HTR-8/SVneo (cell line): ENCODE measurements at regions not wholly inside any gene's neighbourhood (a gene's known extent, or its start where the extent isn't known, plus 50 kb on each side); places are given as distances from the start of the nearest gene placed in this dataset.
"Not testable (repeated sequence)": the region's sequence is repeated elsewhere in the genome, so short reads cannot be mapped to it uniquely, and the experiment has no call there.

Experiments used
- DNase-seq: peaks from one replicate; pipeline ENCODE4 v3.0.0; 2011; ENCODE audit warnings: low spot score, mixed read lengths; ENCODE audit not compliant: insufficient read length
- FAIRE-seq: peaks from 2 replicates; lab custom pipeline; 2011; peaks lifted over from hg19 to GRCh38; lab: Jason Lieb, UNC

DNA sequence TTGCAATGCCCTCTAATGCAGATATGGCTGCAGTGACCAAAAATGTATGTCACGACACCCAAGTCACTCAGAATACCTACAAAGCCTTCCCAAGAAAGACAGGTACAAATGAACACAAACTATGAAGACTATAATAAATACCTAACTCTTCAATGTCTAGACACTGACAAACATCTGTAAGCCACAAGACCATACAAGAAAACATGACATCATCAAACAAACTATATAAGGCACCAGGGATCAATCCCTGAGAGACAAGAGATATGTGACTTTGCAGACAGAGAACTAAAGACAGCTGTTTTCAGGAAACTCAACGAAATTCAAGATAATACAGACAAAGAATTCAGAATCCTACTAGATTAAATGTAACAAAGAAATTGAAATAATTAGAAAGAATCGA, 603.7 kb downstream of the CDH9 start:
- FAIRE-seq (no peak), DNase-seq (no peak)

DNA sequence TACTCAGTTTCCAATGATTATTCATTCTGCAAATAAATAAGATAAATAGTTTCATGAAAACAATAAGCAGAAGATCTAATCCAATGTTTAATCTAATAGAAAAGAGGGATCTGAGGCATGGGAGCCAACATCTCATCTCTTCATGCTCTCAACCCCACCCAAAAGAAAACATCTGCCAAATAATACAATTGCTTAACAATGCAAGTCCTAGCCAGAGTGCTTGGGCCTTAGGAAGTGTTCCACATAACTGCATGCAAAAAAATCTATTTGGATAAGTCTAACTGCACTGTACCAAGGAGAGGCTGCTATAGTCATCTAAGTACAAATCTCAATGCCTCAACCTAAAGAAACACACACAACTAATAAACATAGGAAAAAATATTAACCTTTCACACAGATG, 606.0 kb downstream of the CDH9 start:
- no peak for DNase-seq
- FAIRE-seq, result no peak

DNA sequence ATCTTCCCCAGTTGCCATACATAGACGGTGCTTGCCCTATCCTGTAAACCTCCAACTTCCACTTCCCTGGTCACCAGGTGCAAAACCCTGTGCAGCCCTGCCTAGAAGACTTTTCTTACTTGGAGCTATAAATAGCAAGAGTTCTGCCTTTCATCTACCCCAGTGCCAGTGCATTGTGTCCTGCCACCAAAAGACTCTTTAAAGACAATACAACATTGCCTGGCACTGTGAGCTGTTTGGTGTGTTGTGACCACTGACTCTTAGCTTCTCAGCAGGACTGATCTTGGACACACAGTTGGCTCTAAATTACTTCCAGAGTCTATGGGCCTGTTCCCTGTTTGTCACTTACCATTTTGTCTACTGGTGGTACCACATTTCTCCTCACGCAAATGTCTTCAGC, 608.1 kb downstream of the CDH9 start:
- FAIRE-seq (no peak), DNase-seq (no peak)

DNA sequence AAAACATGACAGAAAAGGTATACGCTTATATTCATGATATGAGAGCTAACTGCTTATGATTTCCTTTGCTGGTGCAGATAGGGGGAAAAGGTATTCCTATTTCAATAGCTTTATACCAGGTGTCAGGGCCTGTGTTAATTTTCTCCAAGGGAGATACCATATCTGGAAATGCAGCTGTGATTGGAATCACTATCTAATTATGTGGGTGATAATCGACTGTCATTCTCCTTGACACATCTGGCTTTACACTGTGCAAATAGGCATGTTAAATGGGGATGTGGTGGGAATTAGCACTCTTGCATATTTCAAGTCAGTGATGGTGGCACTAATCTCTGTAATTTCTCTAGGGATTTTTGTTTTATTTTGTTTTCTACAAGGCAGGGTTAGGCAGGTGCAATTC, 611.1 kb downstream of the CDH9 start:
- no peak for FAIRE-seq

DNA sequence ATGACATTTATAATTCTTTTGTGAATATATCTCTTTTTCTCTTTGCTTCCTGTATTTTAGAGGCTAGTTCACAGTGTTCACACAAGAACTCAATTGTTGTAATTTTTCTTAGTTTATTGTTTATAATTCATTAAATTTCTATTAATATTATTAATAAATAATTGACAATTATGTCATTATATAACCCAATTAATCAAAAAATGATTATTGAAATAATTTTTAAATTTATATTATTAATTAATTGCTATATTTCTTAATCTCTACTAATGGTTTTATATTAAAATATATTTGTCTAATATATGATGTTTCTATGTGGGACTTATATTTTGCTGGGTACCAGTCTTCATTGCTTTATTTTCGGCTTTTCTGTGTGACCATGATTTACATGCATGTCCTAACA, 618.4 kb downstream of the CDH9 start:
- FAIRE-seq, result no peak
- no peak for DNase-seq

More for the DNA sequence above, 611.1 kb downstream of the CDH9 start:
- DNase-seq, result no peak

DNA sequence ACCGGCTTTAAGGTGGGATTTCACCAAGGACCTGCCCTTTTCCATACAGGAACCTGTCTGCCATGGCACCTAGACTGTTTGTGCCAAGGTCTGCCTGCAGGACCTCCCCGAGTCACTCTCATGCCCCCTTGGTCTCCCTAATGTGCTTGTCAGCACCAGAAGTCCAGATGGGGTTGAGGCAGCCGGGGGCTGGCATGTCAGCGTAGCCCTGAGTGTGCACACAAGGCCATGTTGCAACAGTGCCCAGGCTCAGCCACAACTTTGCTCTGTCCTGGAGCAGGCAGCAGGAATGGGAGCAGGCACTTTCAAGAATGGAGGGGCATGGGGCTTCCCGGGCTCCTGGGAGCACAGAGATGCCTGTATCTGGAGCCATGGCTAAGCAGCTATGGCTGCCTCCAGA, 621.5 kb downstream of the CDH9 start:
- DNase-seq (no peak), FAIRE-seq (no peak)

DNA sequence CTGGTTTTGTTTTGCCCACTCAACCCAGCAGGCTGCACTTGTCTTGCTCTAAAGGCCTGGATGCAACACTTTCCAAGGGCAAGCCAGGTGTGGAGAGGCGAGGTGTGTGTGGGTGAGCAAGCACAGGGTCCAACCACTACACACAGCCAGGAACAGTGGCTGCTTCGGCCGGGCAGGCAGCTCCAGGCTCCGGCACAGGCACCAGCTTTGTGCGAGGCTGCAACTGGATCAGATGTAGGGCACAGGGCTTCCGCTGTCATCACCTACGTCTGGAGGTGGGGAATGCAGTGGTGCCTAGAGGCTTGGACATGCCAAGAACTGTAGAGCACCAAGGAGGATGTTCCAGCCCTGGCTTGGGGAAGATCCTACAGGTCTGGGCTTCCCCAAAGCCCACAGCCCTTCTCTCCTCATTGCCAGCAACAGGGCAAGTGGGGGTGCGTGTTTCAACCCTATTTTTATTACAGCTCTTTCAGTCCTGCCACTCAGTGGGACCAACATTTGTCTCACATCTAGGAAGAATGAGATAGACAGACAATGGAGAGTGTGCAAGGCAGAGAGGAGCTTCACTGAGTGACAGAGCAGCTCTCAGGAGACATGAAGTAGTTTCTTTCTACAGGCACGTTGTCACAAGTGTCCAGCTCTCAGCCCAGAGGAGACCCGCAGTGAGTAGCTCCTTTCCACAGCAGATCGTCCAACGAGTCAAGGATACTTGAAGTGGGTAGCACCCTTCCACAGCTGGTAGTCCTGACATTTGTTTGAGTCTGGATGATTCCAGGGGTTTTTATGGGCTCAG, 622.2 kb downstream of the CDH9 start:
- peak; percentile 81 for FAIRE-seq
- no peak for DNase-seq

DNA sequence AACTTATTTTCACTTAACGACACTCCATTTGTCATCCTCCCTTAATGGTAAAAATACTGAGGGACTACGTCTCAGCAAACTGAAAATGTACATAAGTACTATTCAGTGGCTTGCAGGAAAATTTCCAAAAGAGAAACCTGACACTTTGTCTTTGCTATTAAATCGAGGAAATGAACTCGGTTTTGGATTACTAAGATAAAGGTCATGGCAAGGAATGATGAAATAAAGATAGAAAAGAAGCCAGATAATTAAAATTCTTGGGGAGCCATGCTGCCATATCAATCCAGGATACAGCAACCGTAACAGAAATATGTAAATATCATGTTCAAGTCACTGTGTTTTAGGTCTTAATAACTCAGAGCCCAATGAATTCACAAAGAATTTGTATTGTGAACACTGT, 647.8 kb downstream of the CDH9 start:
- DNase-seq, result no peak
- FAIRE-seq, result no peak

DNA sequence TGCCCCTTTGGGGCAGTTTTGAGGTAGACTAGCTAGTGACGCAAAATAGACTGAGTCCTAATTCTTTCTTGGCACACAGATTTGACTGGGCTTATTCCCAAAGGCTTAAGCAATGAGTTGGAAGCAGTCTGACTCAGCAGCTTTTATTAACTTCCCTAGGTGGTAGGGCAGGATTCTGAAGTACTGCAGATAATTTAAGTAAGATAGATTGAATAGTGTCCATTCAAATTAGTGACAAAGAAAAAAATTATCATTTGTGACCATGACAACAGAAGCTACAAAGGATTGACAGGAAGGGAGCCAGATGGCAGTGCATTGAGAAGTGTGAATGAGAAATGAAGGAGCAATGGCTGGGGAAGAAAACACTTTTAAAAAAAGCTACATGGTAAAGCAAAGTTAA, 649.4 kb downstream of the CDH9 start:
- DNase-seq (no peak), FAIRE-seq (no peak)

DNA sequence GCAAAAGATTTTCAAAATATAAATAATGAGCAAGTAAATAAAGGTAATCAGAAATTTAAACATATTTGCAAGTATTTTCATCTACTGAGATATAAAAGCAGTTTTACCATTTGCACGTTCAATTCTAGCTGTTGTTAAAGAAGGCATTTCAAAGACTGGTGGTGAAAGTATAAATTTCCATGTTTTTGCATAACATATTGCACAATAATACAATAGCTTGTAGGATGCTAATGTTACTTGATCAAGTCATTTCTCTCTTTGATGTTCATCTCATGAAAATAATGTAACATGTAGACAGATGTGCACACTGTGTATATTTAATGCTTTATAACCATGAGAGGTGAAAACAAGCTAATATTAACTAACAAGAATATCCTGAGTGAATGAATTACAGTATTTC, 651.9 kb downstream of the CDH9 start:
- no peak for FAIRE-seq
- DNase-seq, result no peak

DNA sequence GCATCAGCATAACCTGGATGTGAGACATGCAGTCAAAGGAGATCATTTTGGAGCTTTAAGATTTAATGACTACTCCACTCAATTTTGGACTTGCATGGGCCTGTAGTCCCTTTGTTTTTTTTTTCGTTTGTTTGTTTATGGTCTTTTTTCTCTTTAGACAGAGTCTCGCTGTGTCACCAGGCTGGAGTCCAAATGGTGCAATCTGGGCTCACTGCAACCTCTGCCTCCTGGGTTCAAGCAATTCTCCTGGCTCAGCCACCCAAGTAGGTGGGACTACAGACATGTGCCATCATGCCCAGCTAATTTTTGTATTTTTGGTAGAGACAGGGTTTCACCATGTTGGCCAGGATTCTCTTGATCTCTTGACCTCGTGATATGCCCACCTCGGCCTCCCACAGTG, 673.8 kb downstream of the CDH9 start:
- FAIRE-seq, DNase-seq: not testable (repeated sequence)

DNA sequence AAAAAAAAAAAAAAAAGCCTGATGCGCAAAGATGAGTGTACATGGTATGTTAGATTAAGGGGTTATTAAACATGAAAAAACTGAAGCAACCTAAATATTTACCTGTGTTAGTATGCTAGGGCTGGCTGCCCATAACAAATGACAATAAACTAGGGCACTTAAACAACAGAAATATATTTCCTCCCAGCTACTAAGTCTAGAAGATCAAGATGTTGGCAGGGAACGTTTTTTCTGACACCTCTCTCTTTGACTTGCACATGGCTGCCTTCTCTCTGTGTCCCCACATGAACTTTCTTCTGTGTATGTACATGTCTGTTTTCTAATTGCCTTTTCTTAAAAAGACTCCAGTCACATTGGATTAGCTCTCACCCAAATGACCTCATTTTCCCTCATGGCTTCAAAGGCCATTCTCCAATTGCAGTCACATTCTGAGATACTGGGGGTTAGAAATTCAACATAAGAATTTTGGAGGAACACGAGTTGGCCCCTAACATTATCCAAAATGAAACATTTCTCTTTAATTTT, 694.5 kb downstream of the CDH9 start:
- FAIRE-seq, result no peak

DNA sequence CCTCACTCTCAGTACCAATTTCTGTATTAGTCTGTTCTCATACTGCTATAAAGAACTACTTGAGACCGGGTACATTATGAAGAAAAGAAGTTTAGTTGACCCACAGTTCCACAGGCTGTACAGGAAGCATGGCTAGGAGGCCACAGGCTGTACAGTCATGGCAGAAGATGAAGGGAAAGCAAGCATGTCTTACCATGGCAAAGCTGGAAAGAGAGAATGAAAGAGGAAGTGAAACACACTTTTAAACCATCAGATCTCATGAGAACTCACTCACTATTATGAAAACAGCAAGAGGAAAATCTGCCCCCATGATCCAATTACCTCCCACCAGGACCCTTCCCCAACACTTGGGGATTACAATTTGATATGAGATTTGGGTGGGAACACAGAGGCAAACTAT, 698.8 kb downstream of the CDH9 start:
- DNase-seq, result no peak
- FAIRE-seq, result no peak

More for the DNA sequence above, 694.5 kb downstream of the CDH9 start:
- DNase-seq, result no peak

DNA sequence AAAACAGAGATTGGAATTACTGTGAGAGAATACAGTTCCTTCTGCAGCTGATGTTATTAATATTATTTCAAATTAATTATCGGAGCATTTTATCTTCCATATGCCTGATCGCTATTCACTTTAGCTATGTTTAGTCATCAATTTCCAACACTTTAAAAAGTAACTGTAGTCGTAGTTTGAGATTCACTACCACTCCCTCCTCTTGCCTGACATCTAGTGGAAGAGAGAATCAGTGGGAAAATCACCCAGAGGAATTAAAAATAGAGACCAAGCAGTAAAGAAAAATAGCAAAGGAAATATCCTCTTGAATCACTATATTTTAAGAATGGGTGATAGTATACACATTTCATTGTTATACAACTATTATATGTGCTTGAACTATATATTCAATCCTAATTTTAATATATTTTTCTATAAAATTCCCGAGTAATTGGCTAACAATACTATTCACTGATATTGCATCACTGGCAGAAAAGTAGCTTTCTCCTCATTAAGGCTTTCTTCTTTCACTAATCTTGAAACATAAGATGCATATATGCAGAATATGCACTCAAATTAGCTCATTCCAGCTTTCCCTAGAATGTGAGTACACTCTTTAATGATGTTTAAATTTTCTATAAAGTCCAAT, 708.7 kb downstream of the CDH9 start:
- FAIRE-seq (no peak), DNase-seq (peak; percentile 31)

DNA sequence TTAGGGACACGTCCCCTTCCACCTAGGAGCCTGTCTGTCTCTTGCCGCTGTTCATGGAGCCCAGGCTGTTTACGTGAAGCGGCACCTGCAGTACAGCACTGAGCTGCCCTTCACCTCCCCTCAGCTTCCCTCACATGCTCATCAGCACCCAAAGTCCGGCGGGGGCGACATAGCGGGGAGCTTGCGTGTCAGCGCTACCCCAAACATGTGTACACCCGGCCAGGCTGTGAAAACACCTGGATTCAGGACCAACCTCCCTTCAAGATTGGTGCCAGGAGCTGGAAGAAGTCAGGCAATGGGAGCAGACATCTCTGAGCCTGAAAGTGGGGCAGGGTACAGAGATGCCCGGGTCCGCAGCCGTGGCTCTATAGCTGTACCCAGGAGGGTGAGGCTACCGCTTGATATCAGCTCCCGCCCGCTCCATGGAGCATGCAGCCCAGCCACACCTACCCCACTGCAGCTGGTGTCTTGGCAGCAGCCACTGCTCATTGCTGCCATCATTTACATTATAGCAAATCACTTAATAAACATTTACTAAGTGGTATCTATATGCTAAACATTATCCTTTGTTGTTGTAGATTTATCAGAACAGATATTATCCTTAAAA, 712.1 kb downstream of the CDH9 start:
- FAIRE-seq (peak; percentile 9), DNase-seq (no peak)

DNA sequence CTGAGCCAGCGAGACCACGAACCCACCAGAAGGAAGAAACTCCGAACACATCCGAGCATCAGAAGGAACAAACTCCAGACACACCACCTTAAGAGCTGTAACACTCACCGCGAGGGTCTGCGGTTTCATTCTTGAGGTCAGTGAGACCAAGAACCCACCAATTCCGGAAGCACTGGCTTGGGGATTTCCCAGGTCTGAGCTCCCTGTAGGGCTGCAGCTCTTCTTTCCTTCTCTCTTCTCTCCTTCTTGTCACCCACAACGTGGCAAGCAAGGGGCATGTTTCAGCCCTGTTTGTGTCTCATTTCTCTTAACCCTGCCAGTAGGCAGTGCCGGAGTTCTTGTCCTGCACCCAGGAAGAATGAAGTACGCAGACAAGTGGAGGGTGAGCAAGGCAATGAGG, 713.0 kb downstream of the CDH9 start:
- not testable (repeated sequence) for DNase-seq, FAIRE-seq

DNA sequence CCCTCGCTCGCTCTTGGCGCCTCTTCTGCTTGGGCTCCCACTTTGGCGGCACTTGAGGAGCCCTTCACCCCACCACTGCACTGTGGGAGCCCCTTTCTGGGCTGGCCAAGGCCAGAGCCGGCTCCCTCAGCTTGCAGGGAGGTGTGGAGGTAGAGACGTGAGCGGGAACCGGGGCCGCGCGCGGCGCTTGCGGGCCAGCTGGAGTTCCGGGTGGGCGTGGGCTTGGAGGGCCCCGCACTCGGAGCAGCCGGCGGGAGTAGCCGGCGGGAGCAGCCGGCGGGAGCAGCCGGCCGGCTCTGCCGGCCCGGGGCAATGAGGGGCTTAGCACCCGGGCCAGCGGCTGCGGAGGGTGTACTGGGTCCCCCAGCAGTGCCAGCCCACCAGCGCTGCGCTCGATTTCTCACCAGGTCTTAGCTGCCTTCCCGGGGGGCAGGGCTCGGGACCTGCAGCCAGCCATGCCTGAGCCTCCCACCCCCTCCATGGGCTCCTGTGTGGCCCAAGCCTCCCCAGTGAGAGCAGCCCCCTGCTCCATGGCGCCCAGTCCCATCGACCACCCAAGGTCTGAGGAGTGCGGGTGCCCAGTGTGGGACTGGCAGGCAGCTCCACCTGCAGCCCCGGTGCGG, 714.0 kb downstream of the CDH9 start:
- DNase-seq, FAIRE-seq: not testable (repeated sequence)

DNA sequence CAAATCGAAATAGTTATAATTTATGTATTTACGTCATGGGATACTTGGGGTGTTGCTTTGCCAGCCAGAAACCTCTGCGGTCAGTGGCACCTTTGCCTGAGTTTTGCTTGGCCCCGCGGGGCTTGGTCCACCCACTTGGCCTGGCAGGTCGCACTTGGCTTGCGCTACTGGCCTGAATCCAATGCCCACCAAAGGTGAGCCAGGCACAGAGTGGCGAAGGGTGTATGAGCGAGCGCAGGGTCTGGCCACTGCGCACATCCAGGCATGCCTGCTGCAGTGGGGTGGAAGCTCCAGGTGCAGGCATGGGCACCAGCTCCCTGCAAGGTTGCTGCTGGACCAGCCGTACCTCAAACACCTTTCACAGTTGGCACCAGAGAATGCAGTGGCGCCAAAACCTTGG, 714.6 kb downstream of the CDH9 start:
- DNase-seq, result no peak
- FAIRE-seq, result no peak

DNA sequence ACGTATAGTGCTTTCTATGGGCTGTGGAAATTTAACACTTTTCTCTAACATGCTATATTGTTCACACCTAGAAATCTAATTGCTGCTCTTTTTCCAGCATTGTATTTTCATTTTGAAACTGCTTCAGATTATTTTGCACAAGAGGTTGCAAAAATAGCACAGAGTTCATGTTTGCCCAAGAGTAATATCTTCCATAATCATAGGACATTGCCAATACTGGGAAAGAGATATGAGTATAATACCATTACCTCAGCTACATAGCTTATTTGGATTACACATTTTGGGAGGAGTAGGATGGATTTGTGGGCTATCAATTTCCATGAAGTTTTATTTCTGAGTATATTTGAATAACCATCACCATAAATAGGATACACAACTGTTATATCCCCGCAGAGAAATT, 717.1 kb downstream of the CDH9 start:
- FAIRE-seq (no peak), DNase-seq (no peak)

DNA sequence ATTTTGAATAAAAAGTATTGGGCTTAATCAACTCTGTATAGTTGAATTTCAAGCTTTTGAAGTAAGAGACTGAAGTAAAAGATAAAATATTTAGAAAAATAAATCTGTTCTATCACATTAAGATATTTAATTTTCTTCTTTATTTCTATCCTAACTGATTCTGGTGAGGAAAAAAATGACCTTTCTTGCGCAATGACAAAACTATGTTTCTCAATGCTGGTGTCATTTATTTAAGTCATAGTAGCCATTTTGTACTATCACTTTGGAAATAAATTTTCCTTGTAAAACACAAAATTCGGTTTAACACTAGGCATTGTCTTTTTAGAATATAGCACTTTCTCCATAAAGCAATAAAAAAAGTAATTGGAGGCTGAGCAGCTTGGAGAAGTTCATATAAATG, 728.0 kb downstream of the CDH9 start:
- DNase-seq (no peak), FAIRE-seq (no peak)

DNA sequence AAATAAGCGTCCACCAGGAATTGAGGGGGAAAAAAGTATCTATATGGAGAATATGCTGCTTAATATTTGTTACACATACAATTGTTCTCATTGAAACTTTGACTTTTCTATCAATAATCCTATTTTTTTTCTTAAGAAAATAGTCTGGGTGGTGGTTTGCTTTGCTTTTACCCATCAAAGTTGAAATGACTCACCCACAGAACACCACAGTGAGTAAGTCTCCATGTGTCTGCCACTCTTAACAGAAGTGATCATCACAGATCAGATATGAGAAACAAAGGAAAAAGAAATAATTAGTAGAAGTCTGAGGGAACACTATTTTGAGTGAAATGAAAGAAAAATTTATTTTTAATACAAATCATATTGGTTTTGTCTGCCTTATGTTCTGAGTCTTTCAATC, 742.8 kb downstream of the CDH9 start:
- DNase-seq, result no peak
- FAIRE-seq, result no peak
